AG09319 (cell line): ENCODE measurements at regions not wholly inside any gene's neighbourhood (a gene's known extent, or its start where the extent isn't known, plus 50 kb on each side); places are given as distances from the start of the nearest gene placed in this dataset.

Experiments
- DNase-seq: peaks from one replicate; pipeline ENCODE4 v3.0.0-alpha.2; 2010; ENCODE audit warnings: low read depth; ENCODE audit errors: extremely low read depth
- CTCF ChIP-seq: IDR thresholded peaks from 2 replicates; pipeline ENCODE4 v1.5.1; 2011; ENCODE audit warnings: low read depth, mild to moderate bottlenecking, inconsistent platforms, low read length, moderate library complexity

GRCh38 chr12:98162906-98163678 lies 352.3 kb upstream of the TMPO start:
- DNase-seq: no peak
- no peak for TF ChIP-seq CTCF

- TF ChIP-seq CTCF: no peak
- no peak for DNase-seq
These were observed 343.1 kb upstream of the TMPO start for GRCh38 chr12:98172304-98172703.

- DNase-seq: no peak
- TF ChIP-seq CTCF: no peak
These were observed 342.6 kb upstream of the TMPO start for GRCh38 chr12:98172801-98173200.

- DNase-seq: no peak
- TF ChIP-seq CTCF: no peak
These were observed 341.5 kb upstream of the TMPO start for GRCh38 chr12:98173773-98174427.

GRCh38 chr12:98174428-98174809 lies 341.0 kb upstream of the TMPO start:
- no peak for DNase-seq
- no peak for TF ChIP-seq CTCF

- no peak for TF ChIP-seq CTCF
- no peak for DNase-seq
These were observed 337.3 kb upstream of the TMPO start for GRCh38 chr12:98178126-98178525.

GRCh38 chr12:98179151-98179550 lies 336.2 kb upstream of the TMPO start:
- DNase-seq: no peak
- TF ChIP-seq CTCF: no peak
